Stimulated activated CD4-positive, alpha-beta T cell treated with anti-CD3 and anti-CD28 coated beads, Interleukin-15, amount 100 ng/mL, for 48 hours (primary cell): ENCODE measurements at regions not wholly inside any gene's neighbourhood (a gene's known extent, or its start where the extent isn't known, plus 50 kb on each side); places are given as distances from the start of the nearest gene placed in this dataset.
"Not testable (repeated sequence)": the region's sequence is repeated elsewhere in the genome, so short reads cannot be mapped to it uniquely, and the experiment has no call there.

ENCODE experiments used
- DNase-seq, 2 donors: peaks; one replicate each; pipeline ENCODE4 v3.0.0-alpha.2; 2020; ENCODE audit warnings: low read depth in 2 of 2

GRCh38 chr12:24507827-24508226 lies 441.1 kb downstream of the BCAT1 start:
- DNase-seq, result no peak

- no peak for DNase-seq
Measured at GRCh38 chr12:24505366-24506015, 443.4 kb downstream of the BCAT1 start.

- not testable (repeated sequence) for DNase-seq
Measured at GRCh38 chr12:24503477-24503876, 445.4 kb downstream of the BCAT1 start.

- DNase-seq, result no peak
Measured at GRCh38 chr12:24500831-24501230, 448.1 kb downstream of the BCAT1 start.

GRCh38 chr12:24500421-24500820 lies 448.5 kb downstream of the BCAT1 start:
- DNase-seq, result no peak

- no peak for DNase-seq
Measured at GRCh38 chr12:24499151-24500146, 449.5 kb downstream of the BCAT1 start.

GRCh38 chr12:24496755-24497154 lies 452.1 kb downstream of the BCAT1 start:
- no peak for DNase-seq

- DNase-seq, result no peak
Measured at GRCh38 chr12:24494401-24494800, 454.5 kb downstream of the BCAT1 start.

GRCh38 chr12:24491968-24492367 lies 456.9 kb downstream of the BCAT1 start:
- no peak for DNase-seq

GRCh38 chr12:24489939-24490338 lies 459.0 kb downstream of the BCAT1 start:
- DNase-seq, result no peak

GRCh38 chr12:24488906-24489619 lies 459.8 kb downstream of the BCAT1 start:
- no peak for DNase-seq

- no peak for DNase-seq
Measured at GRCh38 chr12:24488091-24488596, 460.8 kb downstream of the BCAT1 start.

- no peak for DNase-seq
Measured at GRCh38 chr12:24487606-24488005, 461.3 kb downstream of the BCAT1 start.

GRCh38 chr12:24483732-24484131 lies 465.2 kb downstream of the BCAT1 start:
- no peak for DNase-seq

- no peak for DNase-seq
Measured at GRCh38 chr12:24482882-24483604, 465.9 kb downstream of the BCAT1 start.

- no peak for DNase-seq
Measured at GRCh38 chr12:24482044-24482443, 466.9 kb downstream of the BCAT1 start.

- DNase-seq, result no peak
Measured at GRCh38 chr12:24480766-24481449, 468.0 kb downstream of the BCAT1 start.

- DNase-seq, result no peak
Measured at GRCh38 chr12:24479131-24479530, 469.8 kb downstream of the BCAT1 start.

GRCh38 chr12:24478254-24478653 lies 470.6 kb downstream of the BCAT1 start:
- no peak for DNase-seq

- no peak for DNase-seq
Measured at GRCh38 chr12:24476310-24476709, 472.6 kb downstream of the BCAT1 start.

- no peak for DNase-seq
Measured at GRCh38 chr12:24475337-24475736, 473.6 kb downstream of the BCAT1 start.
